ENCODE measurements at regions not wholly inside any gene's neighbourhood (a gene's known extent, or its start where the extent isn't known, plus 50 kb on each side); places are given as distances from the start of the nearest gene placed in this dataset.

- intact Hi-C loops (cut with micrococcal nuclease; ENCODE audit: unreplicated experiment): no loop called here
- Mint-ChIP-seq H3K9me3 (ENCODE audit: low read depth, unreplicated experiment) (peaks cover 14% of the 10 kb centered on the region), H3K36me3 (ENCODE audit: insufficient read depth, unreplicated experiment) (no peaks in the 10 kb centered on the region), H3K4me1 (ENCODE audit: low read depth, unreplicated experiment) (no peaks in the 10 kb centered on the region), H3K4me3 (ENCODE audit: low read depth, unreplicated experiment) (no peak overlapping the region), H3K27ac (ENCODE audit: unreplicated experiment) (no peak overlapping the region), H3K27me3 (ENCODE audit: unreplicated experiment) (no peaks in the 10 kb centered on the region)
- CTCF ChIA-PET: no interaction called here
- DNase-seq: no peak
- BruUV-seq (replicated peaks): no TSS peak
- TF ChIP-seq CTCF (IDR thresholded peaks at IDR 0.05; ENCODE audit: unreplicated experiment): no peak
Measured at GRCh38 chrX:146054311-146054710, 236.7 kb downstream of the SLITRK2 start.

DNA sequence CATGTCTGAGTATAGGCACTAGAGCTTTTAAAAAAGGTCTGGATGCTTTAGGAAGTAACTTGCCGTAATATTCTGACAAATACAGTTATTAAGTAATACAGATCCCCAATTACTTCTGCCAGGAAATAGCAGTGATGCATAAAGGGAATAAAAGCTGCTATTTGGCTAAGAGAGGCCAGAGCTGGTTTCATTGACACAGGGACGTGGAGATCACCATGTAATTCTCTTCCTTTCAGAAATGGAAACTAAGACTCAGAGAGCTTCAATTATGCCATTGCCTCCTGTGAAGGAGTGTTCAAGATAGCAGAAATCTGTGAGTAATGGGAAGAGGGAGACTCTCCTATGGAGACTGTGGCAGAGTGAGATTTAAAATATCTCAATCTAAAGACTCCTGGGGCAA lies 238.1 kb downstream of the SLITRK2 start:
- no peak overlapping the region for H3K27ac Mint-ChIP-seq (ENCODE audit: unreplicated experiment)
- TF ChIP-seq CTCF (IDR thresholded peaks at IDR 0.05; ENCODE audit: unreplicated experiment): no peak
- H3K9me3 Mint-ChIP-seq (ENCODE audit: low read depth, unreplicated experiment): peaks cover 18% of the 10 kb centered on the region
- no peak overlapping the region for H3K4me3 Mint-ChIP-seq (ENCODE audit: low read depth, unreplicated experiment)
- no peaks in the 10 kb centered on the region for H3K36me3 Mint-ChIP-seq (ENCODE audit: insufficient read depth, unreplicated experiment)
- no peaks in the 10 kb centered on the region for H3K27me3 Mint-ChIP-seq (ENCODE audit: unreplicated experiment)
- no peaks in the 10 kb centered on the region for H3K4me1 Mint-ChIP-seq (ENCODE audit: low read depth, unreplicated experiment)
- no peak for DNase-seq
- no TSS peak for BruUV-seq (replicated peaks)
- intact Hi-C loops (cut with micrococcal nuclease; ENCODE audit: unreplicated experiment): no loop called here
- CTCF ChIA-PET: no interaction called here

GRCh38 chrX:146056511-146057081 lies 239.0 kb downstream of the SLITRK2 start:
- H3K9me3 Mint-ChIP-seq (ENCODE audit: low read depth, unreplicated experiment): peaks cover 19% of the 10 kb centered on the region
- intact Hi-C loops (cut with micrococcal nuclease; ENCODE audit: unreplicated experiment): no loop called here
- H3K27ac Mint-ChIP-seq (ENCODE audit: unreplicated experiment): no peak overlapping the region
- no peak for DNase-seq
- H3K36me3 Mint-ChIP-seq (ENCODE audit: insufficient read depth, unreplicated experiment): no peaks in the 10 kb centered on the region
- no TSS peak for BruUV-seq (replicated peaks)
- CTCF ChIA-PET: no interaction called here
- H3K4me1 Mint-ChIP-seq (ENCODE audit: low read depth, unreplicated experiment): no peaks in the 10 kb centered on the region
- H3K27me3 Mint-ChIP-seq (ENCODE audit: unreplicated experiment): no peaks in the 10 kb centered on the region
- no peak for TF ChIP-seq CTCF (IDR thresholded peaks at IDR 0.05; ENCODE audit: unreplicated experiment)
- H3K4me3 Mint-ChIP-seq (ENCODE audit: low read depth, unreplicated experiment): no peak overlapping the region

- no peaks in the 10 kb centered on the region for H3K36me3 Mint-ChIP-seq (ENCODE audit: insufficient read depth, unreplicated experiment)
- H3K9me3 Mint-ChIP-seq (ENCODE audit: low read depth, unreplicated experiment): peaks cover 8% of the 10 kb centered on the region
- CTCF ChIA-PET: no interaction called here
- H3K27ac Mint-ChIP-seq (ENCODE audit: unreplicated experiment): no peak overlapping the region
- no peak overlapping the region for H3K4me3 Mint-ChIP-seq (ENCODE audit: low read depth, unreplicated experiment)
- no TSS peak for BruUV-seq (replicated peaks)
- H3K4me1 Mint-ChIP-seq (ENCODE audit: low read depth, unreplicated experiment): no peaks in the 10 kb centered on the region
- intact Hi-C loops (cut with micrococcal nuclease; ENCODE audit: unreplicated experiment): no loop called here
- DNase-seq: no peak
- no peaks in the 10 kb centered on the region for H3K27me3 Mint-ChIP-seq (ENCODE audit: unreplicated experiment)
- no peak for TF ChIP-seq CTCF (IDR thresholded peaks at IDR 0.05; ENCODE audit: unreplicated experiment)
Measured at GRCh38 chrX:146064156-146064555, 246.5 kb downstream of the SLITRK2 start.
